GM18498 (cell line): ENCODE measurements at regions not wholly inside any gene's neighbourhood (a gene's known extent, or its start where the extent isn't known, plus 50 kb on each side); places are given as distances from the start of the nearest gene placed in this dataset.

ENCODE experiments used
- ATAC-seq: cut with Tn5 transposase; IDR thresholded peaks from one replicate; pipeline ENCODE4 v1.9.1; 2021; ENCODE audit warnings: mild to moderate bottlenecking, moderate library complexity; ENCODE audit not compliant: unreplicated experiment

GRCh38 chr3:139780593-139780992 lies 102.8 kb upstream of the NMNAT3 start:
- ATAC-seq: no peak

GRCh38 chr3:139778682-139779233 lies 101.0 kb upstream of the NMNAT3 start:
- no peak for ATAC-seq

DNA sequence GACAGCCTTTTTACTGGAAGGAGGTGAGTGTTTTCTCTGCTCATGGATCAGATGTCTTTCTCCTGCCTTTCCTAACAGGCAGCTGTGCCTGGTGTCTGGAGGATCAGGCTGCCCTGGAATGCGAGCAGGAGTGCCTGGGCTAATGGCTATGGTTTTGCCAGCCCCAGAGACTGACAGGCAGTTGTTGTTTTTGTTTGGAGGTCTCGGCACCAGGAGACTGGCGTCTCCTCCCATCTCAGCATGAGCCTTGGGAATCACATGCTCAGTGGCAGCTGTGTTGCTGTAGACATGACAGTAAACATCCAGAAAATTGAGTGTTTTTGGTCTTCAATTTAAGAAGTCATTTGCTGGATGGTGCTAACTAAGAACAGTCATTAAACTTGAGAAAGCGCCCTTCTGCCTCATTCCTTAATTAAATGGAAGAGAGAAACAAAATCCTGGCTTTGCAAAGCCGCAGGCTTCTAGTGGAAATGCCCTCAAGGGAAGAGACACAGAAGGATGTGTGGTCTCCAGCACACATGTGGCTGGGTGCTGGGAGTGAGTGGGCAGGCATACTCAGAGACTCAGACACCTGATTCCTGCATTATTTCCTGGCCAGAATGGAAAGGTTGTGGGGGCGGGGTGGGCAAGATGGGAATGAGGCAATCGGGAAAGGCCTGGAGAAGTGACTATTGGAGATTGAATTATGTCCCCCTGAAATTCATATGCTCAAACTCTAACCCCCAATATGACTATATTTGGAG lies 97.0 kb upstream of the NMNAT3 start:
- ATAC-seq: no peak

- ATAC-seq: no peak
Observed at GRCh38 chr3:139772539-139773500, 95.0 kb upstream of the NMNAT3 start.

GRCh38 chr3:139771331-139771730 lies 93.6 kb upstream of the NMNAT3 start:
- ATAC-seq: no peak

DNA sequence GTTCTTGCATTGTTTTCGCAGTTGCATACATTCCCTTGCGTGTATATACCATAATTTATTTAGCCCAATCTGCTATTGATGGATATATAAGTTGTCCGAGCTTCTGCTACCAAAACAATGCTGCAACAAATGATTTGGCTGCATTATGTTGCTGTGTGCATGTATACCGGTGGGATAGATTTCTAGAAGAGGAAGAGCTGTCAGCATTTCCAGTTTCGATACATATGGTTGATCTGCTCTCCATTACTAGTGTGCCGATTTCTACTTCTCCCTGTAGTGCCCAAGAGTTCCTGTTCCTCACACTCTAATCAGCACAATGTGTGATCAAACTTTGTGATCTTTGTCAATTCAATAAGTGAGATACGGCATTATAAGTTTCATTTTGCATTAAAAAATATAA lies 92.8 kb upstream of the NMNAT3 start:
- ATAC-seq: no peak

GRCh38 chr3:139769796-139770195 lies 92.0 kb upstream of the NMNAT3 start:
- ATAC-seq: no peak

DNA sequence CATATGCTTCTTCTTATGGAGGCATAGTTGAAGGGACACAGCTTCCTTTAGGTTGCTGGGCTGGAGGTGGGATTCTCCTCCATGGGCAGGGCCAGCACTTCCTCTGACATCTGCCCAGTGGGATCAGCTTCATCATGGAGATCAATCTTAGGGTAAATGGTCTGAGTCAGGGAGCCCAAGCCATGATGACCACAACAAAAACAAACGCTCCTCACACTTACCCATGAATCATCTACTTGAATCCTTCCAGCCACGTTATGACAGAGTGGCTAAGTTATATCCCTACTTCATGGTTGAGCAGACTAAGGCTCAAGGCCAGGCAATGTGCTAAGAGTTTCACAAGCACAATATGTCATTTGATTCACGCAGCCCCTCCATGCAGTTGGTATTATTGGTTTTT lies 87.2 kb upstream of the NMNAT3 start:
- ATAC-seq: no peak

GRCh38 chr3:139764069-139764905 lies 86.5 kb upstream of the NMNAT3 start:
- no peak for ATAC-seq

DNA sequence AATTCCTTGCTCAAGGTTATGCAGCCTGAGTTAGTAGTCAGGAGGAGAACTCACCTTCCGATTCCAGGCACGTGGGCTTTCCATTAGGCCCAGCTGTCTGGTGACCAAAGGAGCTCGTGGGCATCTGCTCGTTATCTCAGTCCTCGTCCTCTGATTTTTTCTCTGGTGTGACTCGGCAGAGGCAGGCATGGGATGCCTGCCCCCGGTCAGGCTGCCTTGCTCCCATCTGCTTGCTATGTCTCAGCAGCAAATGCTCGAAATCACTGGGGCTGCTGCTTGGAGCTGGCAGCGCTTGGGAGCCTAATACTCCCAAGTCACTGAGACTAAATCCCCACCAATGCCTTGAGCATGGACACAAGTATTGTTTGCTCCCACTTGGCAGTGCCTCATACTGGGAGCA lies 84.5 kb upstream of the NMNAT3 start:
- ATAC-seq: no peak

- no peak for ATAC-seq
Observed at GRCh38 chr3:139759470-139759869, 81.7 kb upstream of the NMNAT3 start.

- no peak for ATAC-seq
Observed at GRCh38 chr3:139758654-139759291, 81.0 kb upstream of the NMNAT3 start.

GRCh38 chr3:139757448-139758030 lies 79.8 kb upstream of the NMNAT3 start:
- no peak for ATAC-seq

GRCh38 chr3:139756529-139757103 lies 78.8 kb upstream of the NMNAT3 start:
- ATAC-seq: no peak

DNA sequence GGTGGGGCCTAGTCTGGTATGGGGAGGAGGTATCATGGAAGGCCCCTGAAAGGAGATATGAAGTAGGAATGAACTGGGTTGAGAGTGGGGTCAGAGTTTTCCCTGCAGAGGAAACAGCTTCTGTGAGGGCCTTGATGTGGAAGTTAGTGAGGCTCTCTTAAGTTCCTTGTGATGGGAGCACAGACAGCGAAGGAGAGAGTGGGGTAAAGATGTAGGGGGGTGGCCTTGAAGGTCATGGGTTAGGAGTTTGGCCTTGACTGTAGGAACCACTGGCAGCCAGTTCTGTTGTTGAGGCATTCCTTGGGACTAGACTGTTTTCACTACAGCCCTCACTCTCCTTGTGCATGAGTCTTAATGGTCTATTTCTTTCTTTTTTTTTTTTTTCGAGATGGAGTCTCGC lies 77.8 kb upstream of the NMNAT3 start:
- ATAC-seq: no peak

GRCh38 chr3:139751789-139752188 lies 74.0 kb upstream of the NMNAT3 start:
- peak; percentile 70 for ATAC-seq

DNA sequence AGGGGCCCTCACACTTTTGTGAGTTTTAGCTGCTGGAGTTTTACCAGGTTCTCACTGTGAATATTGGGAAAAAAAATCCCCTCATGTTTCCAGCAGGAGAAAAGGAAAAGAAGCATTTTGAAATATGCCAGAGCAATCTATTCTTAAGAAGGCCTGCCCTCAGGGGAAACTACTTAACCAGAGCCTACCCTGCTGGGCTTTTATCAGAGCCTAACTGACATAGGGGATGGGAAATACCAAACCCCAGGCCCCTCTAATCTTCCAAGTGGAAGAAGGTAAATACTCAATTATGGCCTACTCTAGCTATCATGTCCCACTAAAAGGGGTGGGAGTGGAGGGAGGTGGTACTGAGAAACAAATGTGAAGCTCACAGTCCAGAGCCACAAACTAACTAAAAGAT lies 68.7 kb upstream of the NMNAT3 start:
- ATAC-seq: no peak

DNA sequence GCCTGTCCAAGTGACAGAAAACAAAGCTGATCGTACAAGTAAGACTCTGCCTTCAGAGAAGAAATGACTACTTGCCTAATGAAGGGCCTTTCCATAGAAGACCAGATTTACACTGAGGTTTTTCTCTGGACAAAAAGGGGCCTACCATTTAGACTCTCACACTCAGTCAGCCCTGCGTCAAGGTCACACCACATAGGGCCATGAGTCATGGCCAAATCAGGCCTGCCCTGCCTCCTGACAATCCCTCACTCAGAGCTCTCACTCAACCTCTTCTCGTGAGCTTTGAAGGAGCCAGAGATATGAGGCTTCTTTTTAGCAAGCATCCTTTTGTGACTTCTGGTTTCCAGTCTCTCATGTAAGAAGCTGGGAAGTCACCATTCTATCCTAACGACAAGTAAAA lies 68.1 kb upstream of the NMNAT3 start:
- no peak for ATAC-seq

DNA sequence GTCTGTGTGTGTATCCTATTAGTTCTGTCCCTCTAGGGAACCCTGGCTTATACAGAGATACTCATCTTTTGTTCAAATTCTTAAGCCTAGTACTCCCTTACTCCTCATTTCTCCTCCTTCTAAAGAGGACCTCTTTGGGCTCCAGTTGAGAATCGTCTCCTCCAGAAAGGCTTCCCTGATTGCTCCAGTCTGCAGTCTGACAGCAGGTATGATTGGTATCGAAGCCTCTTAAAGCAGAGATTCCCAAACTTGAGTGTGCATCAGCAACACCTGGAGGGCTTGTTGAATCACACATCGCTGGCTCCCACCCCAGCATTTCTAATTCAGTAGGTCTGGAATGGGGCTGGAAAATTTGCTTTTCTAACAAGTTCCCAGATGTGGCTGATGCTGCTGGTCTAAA lies 60.9 kb upstream of the NMNAT3 start:
- no peak for ATAC-seq
